Uterus (tissue), 2 donors: ENCODE measurements at regions not wholly inside any gene's neighbourhood (a gene's known extent, or its start where the extent isn't known, plus 50 kb on each side); places are given as distances from the start of the nearest gene placed in this dataset.

Experiments
- POLR2A ChIP-seq, 2 donors: fragments of 450-650 bp; IDR thresholded peaks; one replicate each; pipeline ENCODE4 v1.6.1; 2016; ENCODE audit warnings: antibody characterized with exemption in 2 of 2, mild to moderate bottlenecking in 1 of 2, moderate library complexity in 1 of 2
- TF ChIP-seq, protein P1 (sequence below), 4 experiments: fragments of 200-600 bp in 2 of 4; fragments of 450-650 bp in 2 of 4; sonication (generic) in 2 of 4; IDR thresholded peaks; one replicate each; pipeline ENCODE4 v1.5.1; 2016 to 2019; ENCODE audit warnings: antibody characterized with exemption in 4 of 4, mild to moderate bottlenecking in 2 of 4, moderate library complexity in 1 of 4

DNA sequence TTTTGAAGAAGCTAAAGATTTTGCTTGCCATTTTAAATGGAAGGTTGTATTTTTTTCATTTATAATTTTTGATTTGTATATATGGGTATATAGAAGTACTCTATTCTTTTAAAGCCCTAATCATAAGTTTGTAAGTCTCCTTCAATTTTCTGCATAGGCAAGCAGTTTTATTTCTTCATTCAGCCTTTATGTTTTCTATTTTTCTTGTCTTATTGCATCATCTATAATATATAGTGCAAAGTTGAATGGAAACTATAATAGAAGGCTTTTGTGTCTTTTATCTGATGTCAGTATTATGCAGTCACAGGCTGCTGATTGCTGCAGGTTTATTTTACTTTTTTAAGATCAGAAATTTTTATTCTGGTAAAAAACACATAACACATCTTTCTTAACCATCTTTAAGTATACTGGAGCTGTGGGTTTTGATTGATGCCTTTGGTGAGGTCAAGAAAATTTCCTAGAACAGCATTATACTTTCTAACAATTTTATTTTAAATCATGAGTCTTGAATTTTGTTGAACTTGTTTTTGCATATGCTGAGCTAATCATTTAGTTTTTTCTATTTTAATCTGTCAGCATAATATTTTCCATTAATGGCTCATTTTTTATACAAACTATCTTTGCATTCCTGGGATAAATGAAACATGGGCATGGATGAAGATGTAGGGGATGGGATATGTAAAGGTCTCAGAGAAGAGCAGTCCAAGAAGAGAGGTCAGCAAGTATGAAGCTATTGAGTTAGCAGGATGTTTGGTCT, 366.7 kb upstream of the MAP3K7 start:
- no peak for TF ChIP-seq POLR2A (IDR thresholded peaks at IDR 0.05)
- TF ChIP-seq, protein P1, sequence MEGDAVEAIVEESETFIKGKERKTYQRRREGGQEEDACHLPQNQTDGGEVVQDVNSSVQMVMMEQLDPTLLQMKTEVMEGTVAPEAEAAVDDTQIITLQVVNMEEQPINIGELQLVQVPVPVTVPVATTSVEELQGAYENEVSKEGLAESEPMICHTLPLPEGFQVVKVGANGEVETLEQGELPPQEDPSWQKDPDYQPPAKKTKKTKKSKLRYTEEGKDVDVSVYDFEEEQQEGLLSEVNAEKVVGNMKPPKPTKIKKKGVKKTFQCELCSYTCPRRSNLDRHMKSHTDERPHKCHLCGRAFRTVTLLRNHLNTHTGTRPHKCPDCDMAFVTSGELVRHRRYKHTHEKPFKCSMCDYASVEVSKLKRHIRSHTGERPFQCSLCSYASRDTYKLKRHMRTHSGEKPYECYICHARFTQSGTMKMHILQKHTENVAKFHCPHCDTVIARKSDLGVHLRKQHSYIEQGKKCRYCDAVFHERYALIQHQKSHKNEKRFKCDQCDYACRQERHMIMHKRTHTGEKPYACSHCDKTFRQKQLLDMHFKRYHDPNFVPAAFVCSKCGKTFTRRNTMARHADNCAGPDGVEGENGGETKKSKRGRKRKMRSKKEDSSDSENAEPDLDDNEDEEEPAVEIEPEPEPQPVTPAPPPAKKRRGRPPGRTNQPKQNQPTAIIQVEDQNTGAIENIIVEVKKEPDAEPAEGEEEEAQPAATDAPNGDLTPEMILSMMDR (IDR thresholded peaks at IDR 0.05): no peak
